ENCODE measurements at regions not wholly inside any gene's neighbourhood (a gene's known extent, or its start where the extent isn't known, plus 50 kb on each side); places are given as distances from the start of the nearest gene placed in this dataset.
"Not testable (repeated sequence)": the region's sequence is repeated elsewhere in the genome, so short reads cannot be mapped to it uniquely, and the experiment has no call there.

DNA sequence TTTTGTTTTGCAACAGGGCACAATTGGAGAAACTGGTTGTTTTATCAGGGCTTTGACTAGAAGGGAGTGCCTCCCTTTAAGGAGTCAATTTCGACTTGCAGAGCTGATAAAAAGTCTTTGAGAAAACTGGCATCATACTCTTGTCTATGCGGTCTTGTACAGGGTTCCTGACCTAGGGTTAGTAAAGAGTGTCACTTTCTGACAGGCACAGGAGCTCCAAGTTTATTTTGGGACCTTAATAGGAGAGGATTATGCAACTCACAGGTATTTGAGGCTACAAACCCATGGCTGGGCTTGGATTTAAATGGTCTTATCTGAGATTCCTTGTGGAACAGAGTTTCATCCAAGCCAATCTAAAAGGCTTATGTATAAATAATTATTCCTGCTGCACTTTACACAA is 365.4 kb downstream of the HTR1B start:
- Histone ChIP-seq H3K4me3 (ENCODE audit: low read depth in 1 of 3, low read length in 3 of 3) (peak overlapping the region in 1 of 3 donors; percentile 1), H3K27ac (ENCODE audit: low read depth in 1 of 3, low read length in 2 of 3) (no peak overlapping the region), H3K27me3 (ENCODE audit: control insufficient read depth in 3 of 3, insufficient read depth in 3 of 3, low read length in 3 of 3) (no peaks in the 10 kb centered on the region), H3K9me3 (ENCODE audit: control insufficient read depth in 2 of 2, insufficient read depth in 1 of 2, low read depth in 1 of 2, low read length in 1 of 2) (no peaks in the 10 kb centered on the region), H3K36me3 (ENCODE audit: control insufficient read depth in 3 of 3, insufficient read depth in 2 of 3, low read depth in 1 of 3, low read length in 3 of 3) (no peaks in the 10 kb centered on the region), H3K4me1 (ENCODE audit: control insufficient read depth in 3 of 3, insufficient read depth in 2 of 3, low read depth in 1 of 3, low read length in 2 of 3) (no peaks in the 10 kb centered on the region)
- no peak for DNase-seq
- 49 to 60% (median 55%) methylated on average over 2 of the region's 2 CpGs for WGBS, 3 donors
- no peak for FAIRE-seq

GRCh38 chr6:77095936-77096627 is 367.2 kb downstream of the HTR1B start:
- H3K36me3 ChIP-seq (ENCODE audit: control insufficient read depth in 3 of 3, insufficient read depth in 2 of 3, low read depth in 1 of 3, low read length in 3 of 3), result no peaks in the 10 kb centered on the region
- no peak overlapping the region for H3K27ac ChIP-seq (ENCODE audit: low read depth in 1 of 3, low read length in 2 of 3)
- WGBS, 3 donors, result 61 to 66% (median 64%) methylated on average over 3 of the region's 3 CpGs
- no peak overlapping the region for H3K4me3 ChIP-seq (ENCODE audit: low read depth in 1 of 3, low read length in 3 of 3)
- no peaks in the 10 kb centered on the region for H3K27me3 ChIP-seq (ENCODE audit: control insufficient read depth in 3 of 3, insufficient read depth in 3 of 3, low read length in 3 of 3)
- no peaks in the 10 kb centered on the region for H3K9me3 ChIP-seq (ENCODE audit: control insufficient read depth in 2 of 2, insufficient read depth in 1 of 2, low read depth in 1 of 2, low read length in 1 of 2)
- no peaks in the 10 kb centered on the region for H3K4me1 ChIP-seq (ENCODE audit: control insufficient read depth in 3 of 3, insufficient read depth in 2 of 3, low read depth in 1 of 3, low read length in 2 of 3)
- FAIRE-seq, result no peak
- DNase-seq, result no peak

- no peaks in the 10 kb centered on the region for H3K36me3 ChIP-seq (ENCODE audit: control insufficient read depth in 3 of 3, insufficient read depth in 2 of 3, low read depth in 1 of 3, low read length in 3 of 3)
- H3K4me3 ChIP-seq (ENCODE audit: low read depth in 1 of 3, low read length in 3 of 3), result no peak overlapping the region
- H3K27me3 ChIP-seq (ENCODE audit: control insufficient read depth in 3 of 3, insufficient read depth in 3 of 3, low read length in 3 of 3), result no peaks in the 10 kb centered on the region
- no peaks in the 10 kb centered on the region for H3K4me1 ChIP-seq (ENCODE audit: control insufficient read depth in 3 of 3, insufficient read depth in 2 of 3, low read depth in 1 of 3, low read length in 2 of 3)
- DNase-seq (no peak), FAIRE-seq (no peak)
- H3K9me3 ChIP-seq (ENCODE audit: control insufficient read depth in 2 of 2, insufficient read depth in 1 of 2, low read depth in 1 of 2, low read length in 1 of 2), result no peaks in the 10 kb centered on the region
- WGBS, 3 donors, result 67 to 80% (median 69%) methylated on average over 1 of the region's 1 CpG
- no peak overlapping the region for H3K27ac ChIP-seq (ENCODE audit: low read depth in 1 of 3, low read length in 2 of 3)
These were observed 368.5 kb downstream of the HTR1B start for GRCh38 chr6:77094821-77095220.

DNA sequence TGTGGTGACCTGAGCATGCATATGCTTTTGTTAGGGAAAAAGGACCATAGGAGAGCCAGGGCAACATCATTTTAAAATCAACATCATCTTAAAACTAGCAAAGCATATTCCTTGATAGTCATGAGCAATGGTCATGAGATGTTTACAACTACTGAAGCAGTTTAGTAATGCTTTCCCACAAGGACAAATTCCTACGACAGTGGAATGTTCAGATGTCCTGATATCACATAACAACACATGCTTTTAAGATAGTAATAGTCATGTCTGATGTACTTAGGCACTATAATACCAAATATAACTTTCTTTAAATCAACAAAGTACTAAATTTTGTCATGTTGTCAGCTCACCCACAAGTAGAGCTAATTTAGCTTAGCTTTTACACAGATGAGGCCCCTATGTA is 370.3 kb downstream of the HTR1B start:
- H3K9me3 ChIP-seq (ENCODE audit: control insufficient read depth in 2 of 2, insufficient read depth in 1 of 2, low read depth in 1 of 2, low read length in 1 of 2), result no peaks in the 10 kb centered on the region
- no peak overlapping the region for H3K27ac ChIP-seq (ENCODE audit: low read depth in 1 of 3, low read length in 2 of 3)
- H3K4me1 ChIP-seq (ENCODE audit: control insufficient read depth in 3 of 3, insufficient read depth in 2 of 3, low read depth in 1 of 3, low read length in 2 of 3), result no peaks in the 10 kb centered on the region
- H3K4me3 ChIP-seq (ENCODE audit: low read depth in 1 of 3, low read length in 3 of 3), result no peak overlapping the region
- FAIRE-seq (no peak), DNase-seq (no peak)
- H3K27me3 ChIP-seq (ENCODE audit: control insufficient read depth in 3 of 3, insufficient read depth in 3 of 3, low read length in 3 of 3), result no peaks in the 10 kb centered on the region
- H3K36me3 ChIP-seq (ENCODE audit: control insufficient read depth in 3 of 3, insufficient read depth in 2 of 3, low read depth in 1 of 3, low read length in 3 of 3), result no peaks in the 10 kb centered on the region
- 34 to 58% (median 42%) methylated on average over 1 of the region's 1 CpG for WGBS, 3 donors

DNA sequence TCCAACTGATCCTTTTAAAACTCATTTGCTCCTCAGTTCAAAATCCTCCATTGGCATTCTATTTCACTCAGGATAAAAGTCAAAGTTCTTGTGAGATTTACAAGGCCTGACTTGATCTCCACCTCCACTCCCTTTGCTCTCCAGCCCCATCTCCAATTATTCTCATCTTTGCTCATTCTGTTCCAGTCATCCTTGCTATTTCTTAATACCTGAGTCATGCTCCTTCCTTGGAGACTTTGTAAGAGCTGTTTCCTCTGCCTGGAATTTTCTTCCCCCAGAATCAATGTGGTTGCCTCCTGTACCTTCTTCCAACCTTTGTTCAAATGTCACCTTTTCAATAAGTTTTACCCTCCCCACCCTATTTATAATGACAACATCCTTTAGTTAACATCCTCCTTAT is 373.5 kb downstream of the HTR1B start:
- no peak overlapping the region for H3K27ac ChIP-seq (ENCODE audit: low read depth in 1 of 3, low read length in 2 of 3)
- H3K4me1 ChIP-seq (ENCODE audit: control insufficient read depth in 3 of 3, insufficient read depth in 2 of 3, low read depth in 1 of 3, low read length in 2 of 3), result no peaks in the 10 kb centered on the region
- H3K27me3 ChIP-seq (ENCODE audit: control insufficient read depth in 3 of 3, insufficient read depth in 3 of 3, low read length in 3 of 3), result no peaks in the 10 kb centered on the region
- no peaks in the 10 kb centered on the region for H3K36me3 ChIP-seq (ENCODE audit: control insufficient read depth in 3 of 3, insufficient read depth in 2 of 3, low read depth in 1 of 3, low read length in 3 of 3)
- FAIRE-seq (no peak), DNase-seq (no peak)
- no peaks in the 10 kb centered on the region for H3K9me3 ChIP-seq (ENCODE audit: control insufficient read depth in 2 of 2, insufficient read depth in 1 of 2, low read depth in 1 of 2, low read length in 1 of 2)
- H3K4me3 ChIP-seq (ENCODE audit: low read depth in 1 of 3, low read length in 3 of 3), result no peak overlapping the region

DNA sequence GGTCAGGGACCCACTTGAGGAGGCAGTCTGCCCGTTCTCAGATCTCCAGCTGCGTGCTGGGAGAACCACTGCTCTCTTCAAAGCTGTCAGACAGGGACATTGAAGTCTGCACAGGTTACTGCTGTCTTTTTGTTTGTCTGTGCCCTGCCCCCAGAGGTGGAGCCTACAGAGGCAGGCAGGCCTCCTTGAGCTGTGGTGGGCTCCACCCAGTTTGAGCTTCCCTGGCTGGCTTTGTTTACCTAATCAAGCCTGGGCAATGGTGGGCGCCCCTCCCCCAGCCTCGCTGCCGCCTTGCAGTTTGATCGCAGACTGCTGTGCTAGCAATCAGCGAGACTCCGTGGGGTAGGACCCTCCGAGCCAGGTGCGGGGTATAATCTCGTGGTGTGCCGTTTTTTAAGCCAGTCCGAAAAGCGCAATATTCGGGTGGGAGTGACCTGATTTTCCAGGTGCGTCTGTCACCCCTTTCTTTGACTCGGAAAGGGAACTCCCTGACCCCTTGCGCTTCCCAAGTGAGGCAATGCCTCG is 375.4 kb downstream of the HTR1B start:
- H3K4me3 ChIP-seq (ENCODE audit: low read depth in 1 of 3, low read length in 3 of 3); H3K4me1 ChIP-seq (ENCODE audit: control insufficient read depth in 3 of 3, insufficient read depth in 2 of 3, low read depth in 1 of 3, low read length in 2 of 3); H3K36me3 ChIP-seq (ENCODE audit: control insufficient read depth in 3 of 3, insufficient read depth in 2 of 3, low read depth in 1 of 3, low read length in 3 of 3); FAIRE-seq; H3K9me3 ChIP-seq (ENCODE audit: control insufficient read depth in 2 of 2, insufficient read depth in 1 of 2, low read depth in 1 of 2, low read length in 1 of 2); H3K27ac ChIP-seq (ENCODE audit: low read depth in 1 of 3, low read length in 2 of 3); H3K27me3 ChIP-seq (ENCODE audit: control insufficient read depth in 3 of 3, insufficient read depth in 3 of 3, low read length in 3 of 3); DNase-seq: not testable (repeated sequence)
- 93 to 97% (median 97%) methylated on average over 16 to 18 of the region's 19 CpGs for WGBS, 3 donors

DNA sequence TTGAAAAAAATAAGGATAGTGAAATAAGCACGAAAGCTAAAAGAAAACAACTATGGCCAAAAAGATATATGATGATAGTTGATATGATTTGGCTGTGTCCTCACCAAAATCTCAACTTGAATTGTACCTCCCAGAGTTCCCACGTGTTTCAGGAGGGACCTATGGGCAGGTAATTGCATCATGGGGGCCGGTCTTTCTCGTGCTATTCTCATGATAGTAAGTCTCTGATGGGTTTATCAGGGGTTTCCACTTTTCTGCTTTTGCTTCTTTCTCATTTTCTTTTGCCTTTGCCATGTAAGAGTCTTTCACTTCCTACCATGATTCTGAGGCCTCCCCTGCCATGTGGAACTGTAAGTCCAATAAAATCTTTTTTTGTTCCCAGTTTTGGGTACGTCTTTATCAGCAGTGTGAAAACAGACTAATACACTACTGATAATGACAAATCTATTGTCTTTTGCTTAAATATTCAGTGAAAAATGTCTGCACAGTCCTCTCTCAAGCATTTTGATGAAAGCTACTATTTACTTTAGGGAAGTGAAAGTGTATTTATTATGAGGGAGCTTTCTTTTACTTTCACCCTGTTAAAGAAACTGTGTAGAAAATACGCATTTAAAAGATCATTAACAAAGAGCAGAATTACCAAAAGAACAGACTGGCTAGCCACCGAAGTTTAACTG is 389.1 kb downstream of the HTR1B start:
- Histone ChIP-seq H3K9me3 (ENCODE audit: control insufficient read depth in 2 of 2, insufficient read depth in 1 of 2, low read depth in 1 of 2, low read length in 1 of 2) (peaks cover 0 to 1% of the 10 kb centered on the region in 2 donors), H3K27me3 (ENCODE audit: control insufficient read depth in 3 of 3, insufficient read depth in 3 of 3, low read length in 3 of 3) (no peaks in the 10 kb centered on the region), H3K4me1 (ENCODE audit: control insufficient read depth in 3 of 3, insufficient read depth in 2 of 3, low read depth in 1 of 3, low read length in 2 of 3) (no peaks in the 10 kb centered on the region), H3K27ac (ENCODE audit: low read depth in 1 of 3, low read length in 2 of 3) (no peak overlapping the region), H3K4me3 (ENCODE audit: low read depth in 1 of 3, low read length in 3 of 3) (no peak overlapping the region), H3K36me3 (ENCODE audit: control insufficient read depth in 3 of 3, insufficient read depth in 2 of 3, low read depth in 1 of 3, low read length in 3 of 3) (no peaks in the 10 kb centered on the region)
- no peak for FAIRE-seq
- 74 to 78% (median 77%) methylated on average over 7 of the region's 7 CpGs for WGBS, 3 donors
- no peak for DNase-seq

- FAIRE-seq (no peak), DNase-seq (no peak)
- H3K36me3 ChIP-seq (ENCODE audit: control insufficient read depth in 3 of 3, insufficient read depth in 2 of 3, low read depth in 1 of 3, low read length in 3 of 3), result no peaks in the 10 kb centered on the region
- no peak overlapping the region for H3K4me3 ChIP-seq (ENCODE audit: low read depth in 1 of 3, low read length in 3 of 3)
- H3K27ac ChIP-seq (ENCODE audit: low read depth in 1 of 3, low read length in 2 of 3), result no peak overlapping the region
- no peaks in the 10 kb centered on the region for H3K27me3 ChIP-seq (ENCODE audit: control insufficient read depth in 3 of 3, insufficient read depth in 3 of 3, low read length in 3 of 3)
- WGBS, 3 donors, result 22 to 48% (median 38%) methylated on average over 1 of the region's 1 CpG
- H3K4me1 ChIP-seq (ENCODE audit: control insufficient read depth in 3 of 3, insufficient read depth in 2 of 3, low read depth in 1 of 3, low read length in 2 of 3), result no peaks in the 10 kb centered on the region
- H3K9me3 ChIP-seq (ENCODE audit: control insufficient read depth in 2 of 2, insufficient read depth in 1 of 2, low read depth in 1 of 2, low read length in 1 of 2), result peaks cover 0 to 3% of the 10 kb centered on the region in 2 donors
These were observed 389.9 kb downstream of the HTR1B start for GRCh38 chr6:77073410-77073760.
